HCT116 (cell line): ENCODE measurements at regions not wholly inside any gene's neighbourhood (a gene's known extent, or its start where the extent isn't known, plus 50 kb on each side); places are given as distances from the start of the nearest gene placed in this dataset.

Source experiments
- ATAC-seq: fragments of 200-7000 bp; cut with Tn5 transposase; 2 replicates; pipeline ENCODE4 v1.9.1; 2020; ENCODE audit warnings: mild to moderate bottlenecking, moderate library complexity
- BruUV-seq: library from RNA; stranded (reverse); fragments of 400-500 nt; replicated peaks from 2 replicates; lab custom pipeline; 2021; lab: Mats Ljungman, UMichigan
- CTCF ChIA-PET: fragments of 300-600 bp; sonication (Branson Sonifier 250); formaldehyde crosslinking; loops from one replicate; lab custom pipeline; 2021; ENCODE audit warnings: antibody characterized with exemption; lab: Charles Lee
- POLR2A ChIA-PET: fragments of 300-600, 350-600 bp; sonication (Branson Sonifier 250); formaldehyde crosslinking; loops from one replicate; lab custom pipeline; 2021; ENCODE audit warnings: antibody characterized with exemption; lab: Charles Lee
- RAD21 ChIA-PET, 2 experiments: fragments of 300-600 bp; sonication (Branson Sonifier 250); formaldehyde crosslinking; loops; one replicate each; lab custom pipeline; 2023; ENCODE audit warnings: low total read pairs in 2 of 2; ENCODE audit not compliant: uncharacterized antibody in 2 of 2, unreplicated experiment in 2 of 2, low non-redundant PET in 1 of 2; lab: Charles Lee
- DNase-seq: peaks from one replicate; pipeline ENCODE4 v3.0.0-alpha.2; 2010; ENCODE audit warnings: low read depth, low spot score
- H2AFZ ChIP-seq: fragments of 200-600 bp; shearing (Covaris generic), sonication (generic); 2 replicates; pipeline ENCODE4 v1.6.1; 2017; ENCODE audit warnings: low read depth, mixed run types, mixed read lengths, antibody characterized with exemption, low read length; ENCODE audit not compliant: poor library complexity, severe bottlenecking
- H3K27ac ChIP-seq: 2 replicates; pipeline ENCODE4 v1.5.1; 2012; ENCODE audit warnings: low read depth, low read length
- H3K27me3 ChIP-seq: fragments of 200-600 bp; sonication (generic); 2 replicates; pipeline ENCODE4 v1.6.1; 2016; ENCODE audit warnings: mixed run types, low read length, mixed read lengths; ENCODE audit not compliant: insufficient read depth
- H3K36me3 ChIP-seq, 2 experiments: fragments of 200-500 bp in 1 of 2; fragments of 200-600 bp in 1 of 2; sonication (Bioruptor generic) in 1 of 2; sonication (generic) in 1 of 2; 2 replicates each; pipeline versions ENCODE4 v1.5.1 to v1.6.1; 2014 to 2016; ENCODE audit warnings: low read length in 2 of 2, inconsistent platforms in 1 of 2, mixed read lengths in 1 of 2, mixed run types in 1 of 2; ENCODE audit not compliant: insufficient read depth in 2 of 2, control insufficient read depth in 1 of 2
- H3K4me1 ChIP-seq, 2 experiments: fragments of 200-600 bp in 1 of 2; sonication (generic) in 1 of 2; 2 replicates each; pipeline versions ENCODE4 v1.5.1 to v1.6.1; 2012 to 2017; ENCODE audit warnings: low read length in 2 of 2, inconsistent platforms in 1 of 2, mild to moderate bottlenecking in 1 of 2, mixed read lengths in 1 of 2, mixed run types in 1 of 2, moderate library complexity in 1 of 2; ENCODE audit not compliant: insufficient read depth in 2 of 2, control insufficient read depth in 1 of 2
- H3K4me2 ChIP-seq: fragments of 200-600 bp; sonication (generic); 2 replicates; pipeline ENCODE4 v1.6.1; 2017; ENCODE audit warnings: mixed run types, low read length, mixed read lengths
- H3K4me3 ChIP-seq, 2 experiments: fragments of 200-600 bp in 1 of 2; sonication (generic) in 1 of 2; replicated peaks in 1 of 2; 2 replicates each; pipeline ENCODE4 v1.5.1; 2011 to 2016; ENCODE audit warnings: low read length in 2 of 2, control low read depth in 1 of 2, low read depth in 1 of 2, mild to moderate bottlenecking in 1 of 2, mixed read lengths in 1 of 2, mixed run types in 1 of 2
- H3K79me2 ChIP-seq: fragments of 200-600 bp; sonication (generic); 2 replicates; pipeline ENCODE4 v1.6.1; 2017; ENCODE audit warnings: mild to moderate bottlenecking, mixed run types, low read length, moderate library complexity, mixed read lengths; ENCODE audit not compliant: insufficient read depth
- H3K9ac ChIP-seq: fragments of 200-600 bp; sonication (generic); 2 replicates; pipeline ENCODE4 v1.6.1; 2016; ENCODE audit warnings: low read length, mixed read lengths
- H3K9me2 ChIP-seq: fragments of 200-600 bp; sonication (generic), shearing (Covaris generic); 2 replicates; pipeline ENCODE4 v1.6.1; 2017; ENCODE audit warnings: mixed run types, mild to moderate bottlenecking, moderate library complexity; ENCODE audit not compliant: insufficient read depth
- H3K9me3 ChIP-seq, 2 experiments: fragments of 200-500 bp in 1 of 2; fragments of 200-600 bp in 1 of 2; sonication (Bioruptor generic) in 1 of 2; sonication (generic) in 1 of 2; 2 replicates each; pipeline ENCODE4 v1.6.1; 2014 to 2017; ENCODE audit warnings: low read length in 2 of 2, mixed read lengths in 2 of 2, inconsistent platforms in 1 of 2, low read depth in 1 of 2, mild to moderate bottlenecking in 1 of 2, mixed run types in 1 of 2, moderate library complexity in 1 of 2; ENCODE audit not compliant: control insufficient read depth in 1 of 2, insufficient read depth in 1 of 2
- H4K20me1 ChIP-seq: fragments of 200-600 bp; sonication (generic), shearing (Covaris generic); 2 replicates; pipeline ENCODE4 v1.6.1; 2017; ENCODE audit warnings: mixed run types, mild to moderate bottlenecking, moderate library complexity; ENCODE audit not compliant: insufficient read depth
- CBX3 ChIP-seq: IDR thresholded peaks from 2 replicates; pipeline ENCODE4 v1.6.1; 2012; ENCODE audit warnings: low read depth
- EGR1 ChIP-seq: IDR thresholded peaks from 2 replicates; pipeline ENCODE4 v1.6.1; 2012; ENCODE audit warnings: low read depth
- EZH2phosphoT487 ChIP-seq: fragments of 200-600 bp; IDR thresholded peaks from 2 replicates; pipeline ENCODE4 v1.6.1; 2018; ENCODE audit warnings: antibody characterized with exemption, borderline replicate concordance
- FOSL1 ChIP-seq: IDR thresholded peaks from 2 replicates; pipeline ENCODE4 v1.6.1; 2012; ENCODE audit warnings: low read depth
- JUND ChIP-seq: IDR thresholded peaks from 2 replicates; pipeline ENCODE4 v1.6.1; 2012
- POLR2A ChIP-seq: IDR thresholded peaks from 2 replicates; pipeline ENCODE4 v1.7.0; 2011; ENCODE audit warnings: borderline replicate concordance; ENCODE audit not compliant: insufficient read depth, insufficient read length; ENCODE audit errors: extremely low read depth
- SIN3A ChIP-seq: IDR thresholded peaks from 2 replicates; pipeline ENCODE4 v1.6.1; 2012; ENCODE audit warnings: low read depth
- SP1 ChIP-seq: IDR thresholded peaks from 2 replicates; pipeline ENCODE4 v1.6.1; 2012; ENCODE audit warnings: low read depth
- TCF7L2 ChIP-seq: IDR thresholded peaks from 2 replicates; pipeline ENCODE4 v1.7.0; 2011; ENCODE audit warnings: borderline replicate concordance, inconsistent platforms; ENCODE audit not compliant: insufficient read depth, insufficient read length; ENCODE audit errors: extremely low read depth
- YY1 ChIP-seq: IDR thresholded peaks from 2 replicates; pipeline ENCODE4 v1.6.1; 2011; ENCODE audit warnings: low read length, low read depth, moderate library complexity, mild to moderate bottlenecking; ENCODE audit not compliant: insufficient replicate concordance; ENCODE audit errors: extremely low read depth
- ZFX ChIP-seq: fragments of 450-650 bp; IDR thresholded peaks from 2 replicates; pipeline ENCODE4 v1.6.1; 2017
- intact Hi-C: fragments of 100-400 bp; cut with micrococcal nuclease; formaldehyde crosslinking; loops from 2 replicates; pipeline ENCODE4 v1.10.0; 2022
- TF ChIP-seq, protein P1 (sequence below): IDR thresholded peaks from 2 replicates; pipeline ENCODE4 v1.6.1; 2012
- TF ChIP-seq, protein P2 (sequence below): IDR thresholded peaks from 2 replicates; pipeline ENCODE4 v1.6.1; 2012
- TF ChIP-seq, protein P3 (sequence below): IDR thresholded peaks from 2 replicates; pipeline ENCODE4 v1.6.1; 2011; ENCODE audit warnings: mild to moderate bottlenecking, low read length, moderate library complexity; ENCODE audit not compliant: insufficient replicate concordance; ENCODE audit errors: extremely low read depth
- TF ChIP-seq, protein P4 (sequence below), 3 experiments: fragments of 200-600 bp in 1 of 3; sonication (generic) in 1 of 3; IDR thresholded peaks in 2 of 3; conservative IDR thresholded peaks in 1 of 3; 2 replicates each; pipeline ENCODE4 v1.5.1; 2012 to 2017; ENCODE audit warnings: low read depth in 2 of 3, low read length in 2 of 3, antibody characterized with exemption in 1 of 3, borderline replicate concordance in 1 of 3, control low read depth in 1 of 3, mild to moderate bottlenecking in 1 of 3, mixed read lengths in 1 of 3, mixed run types in 1 of 3, moderate library complexity in 1 of 3; ENCODE audit not compliant: insufficient read depth in 1 of 3

DNA sequence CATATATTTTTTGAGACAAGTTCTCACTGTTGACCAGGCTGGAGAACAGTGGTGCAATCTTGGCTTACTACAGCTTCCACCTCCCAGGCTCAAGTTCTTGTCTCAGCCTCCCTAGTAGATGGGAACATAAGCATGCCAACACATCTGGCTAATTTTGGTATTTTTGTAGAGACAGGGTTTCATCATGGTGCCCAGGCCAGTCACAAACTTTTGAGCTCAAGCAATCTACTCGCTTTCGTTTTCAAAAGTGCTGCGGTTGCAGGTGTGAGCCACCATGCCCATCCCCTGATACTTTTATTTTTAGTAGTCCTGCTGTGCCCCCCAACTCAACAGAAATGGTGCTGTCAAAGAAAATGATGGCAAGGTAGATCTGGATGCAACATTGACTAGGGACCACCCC is 1127.3 kb downstream of the SUCLG1 start:
- no TSS peak for BruUV-seq
- RAD21 ChIA-PET = no interaction called here
- no peak overlapping the region for H3K4me3 ChIP-seq
- H3K27ac ChIP-seq = no peak overlapping the region
- intact Hi-C loops = no loop called here
- no peak overlapping the region for H3K9ac ChIP-seq
- DNase-seq (no peak), ATAC-seq (no peak)
- H4K20me1 ChIP-seq = no peaks in the 10 kb centered on the region
- no peaks in the 10 kb centered on the region for H3K9me2 ChIP-seq
- POLR2A ChIA-PET = no interaction called here
- H3K4me1 ChIP-seq = no peaks in the 10 kb centered on the region
- CTCF ChIA-PET = no interaction called here
- no peaks in the 10 kb centered on the region for H3K9me3 ChIP-seq
- H3K79me2 ChIP-seq = no peaks in the 10 kb centered on the region
- no peak overlapping the region for H3K4me2 ChIP-seq
- H2AFZ ChIP-seq = no peak overlapping the region
- TF ChIP-seq POLR2A (no peak), CBX3 (no peak)
- TF ChIP-seq, protein P1, sequence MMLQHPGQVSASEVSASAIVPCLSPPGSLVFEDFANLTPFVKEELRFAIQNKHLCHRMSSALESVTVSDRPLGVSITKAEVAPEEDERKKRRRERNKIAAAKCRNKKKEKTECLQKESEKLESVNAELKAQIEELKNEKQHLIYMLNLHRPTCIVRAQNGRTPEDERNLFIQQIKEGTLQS = no peak
- TF ChIP-seq, all 23 proteins: peak for 0
- Histone ChIP-seq H3K27me3 (no peaks in the 10 kb centered on the region), H3K36me3 (no peaks in the 10 kb centered on the region)

- no peak overlapping the region for H2AFZ ChIP-seq
- intact Hi-C loops = no loop called here
- RAD21 ChIA-PET = no interaction called here
- H3K4me1 ChIP-seq = no peaks in the 10 kb centered on the region
- no peak for ATAC-seq
- H3K4me3 ChIP-seq = no peak overlapping the region
- TF ChIP-seq FOSL1 (no peak), SIN3A (no peak), JUND (no peak), EGR1 (no peak), SP1 (no peak), EZH2phosphoT487 (no peak), YY1 (no peak), ZFX (no peak), TCF7L2 (no peak)
- TF ChIP-seq, protein P2, sequence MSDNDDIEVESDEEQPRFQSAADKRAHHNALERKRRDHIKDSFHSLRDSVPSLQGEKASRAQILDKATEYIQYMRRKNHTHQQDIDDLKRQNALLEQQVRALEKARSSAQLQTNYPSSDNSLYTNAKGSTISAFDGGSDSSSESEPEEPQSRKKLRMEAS = no peak
- TF ChIP-seq, protein P3, sequence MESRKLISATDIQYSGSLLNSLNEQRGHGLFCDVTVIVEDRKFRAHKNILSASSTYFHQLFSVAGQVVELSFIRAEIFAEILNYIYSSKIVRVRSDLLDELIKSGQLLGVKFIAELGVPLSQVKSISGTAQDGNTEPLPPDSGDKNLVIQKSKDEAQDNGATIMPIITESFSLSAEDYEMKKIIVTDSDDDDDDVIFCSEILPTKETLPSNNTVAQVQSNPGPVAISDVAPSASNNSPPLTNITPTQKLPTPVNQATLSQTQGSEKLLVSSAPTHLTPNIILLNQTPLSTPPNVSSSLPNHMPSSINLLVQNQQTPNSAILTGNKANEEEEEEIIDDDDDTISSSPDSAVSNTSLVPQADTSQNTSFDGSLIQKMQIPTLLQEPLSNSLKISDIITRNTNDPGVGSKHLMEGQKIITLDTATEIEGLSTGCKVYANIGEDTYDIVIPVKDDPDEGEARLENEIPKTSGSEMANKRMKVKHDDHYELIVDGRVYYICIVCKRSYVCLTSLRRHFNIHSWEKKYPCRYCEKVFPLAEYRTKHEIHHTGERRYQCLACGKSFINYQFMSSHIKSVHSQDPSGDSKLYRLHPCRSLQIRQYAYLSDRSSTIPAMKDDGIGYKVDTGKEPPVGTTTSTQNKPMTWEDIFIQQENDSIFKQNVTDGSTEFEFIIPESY = no peak
- TF ChIP-seq, protein P1 = no peak
- TF ChIP-seq, protein P4, sequence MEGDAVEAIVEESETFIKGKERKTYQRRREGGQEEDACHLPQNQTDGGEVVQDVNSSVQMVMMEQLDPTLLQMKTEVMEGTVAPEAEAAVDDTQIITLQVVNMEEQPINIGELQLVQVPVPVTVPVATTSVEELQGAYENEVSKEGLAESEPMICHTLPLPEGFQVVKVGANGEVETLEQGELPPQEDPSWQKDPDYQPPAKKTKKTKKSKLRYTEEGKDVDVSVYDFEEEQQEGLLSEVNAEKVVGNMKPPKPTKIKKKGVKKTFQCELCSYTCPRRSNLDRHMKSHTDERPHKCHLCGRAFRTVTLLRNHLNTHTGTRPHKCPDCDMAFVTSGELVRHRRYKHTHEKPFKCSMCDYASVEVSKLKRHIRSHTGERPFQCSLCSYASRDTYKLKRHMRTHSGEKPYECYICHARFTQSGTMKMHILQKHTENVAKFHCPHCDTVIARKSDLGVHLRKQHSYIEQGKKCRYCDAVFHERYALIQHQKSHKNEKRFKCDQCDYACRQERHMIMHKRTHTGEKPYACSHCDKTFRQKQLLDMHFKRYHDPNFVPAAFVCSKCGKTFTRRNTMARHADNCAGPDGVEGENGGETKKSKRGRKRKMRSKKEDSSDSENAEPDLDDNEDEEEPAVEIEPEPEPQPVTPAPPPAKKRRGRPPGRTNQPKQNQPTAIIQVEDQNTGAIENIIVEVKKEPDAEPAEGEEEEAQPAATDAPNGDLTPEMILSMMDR (IDR thresholded peaks at IDR 0.05 in 2 of 3, conservative IDR thresholded peaks at IDR 0.05 in 1 of 3; ENCODE audit: borderline replicate concordance in 1 of 3, insufficient read depth in 1 of 3, low read depth in 2 of 3, low read length in 2 of 3) = no peak
- no TSS peak for BruUV-seq
- no peak for DNase-seq
- no peaks in the 10 kb centered on the region for H3K27me3 ChIP-seq
- no peaks in the 10 kb centered on the region for H3K79me2 ChIP-seq
- no peaks in the 10 kb centered on the region for H3K9me2 ChIP-seq
- no peaks in the 10 kb centered on the region for H4K20me1 ChIP-seq
- H3K4me2 ChIP-seq = no peak overlapping the region
- POLR2A ChIA-PET = no interaction called here
- no peak overlapping the region for H3K27ac ChIP-seq
- CTCF ChIA-PET = no interaction called here
- no peak overlapping the region for H3K9ac ChIP-seq
- H3K36me3 ChIP-seq = no peaks in the 10 kb centered on the region
- no peaks in the 10 kb centered on the region for H3K9me3 ChIP-seq
Observed at GRCh38 chr2:83323038-83323437, 1136.0 kb downstream of the SUCLG1 start.
